Endothelial cell of umbilical vein (primary cell): ENCODE measurements at regions not wholly inside any gene's neighbourhood (a gene's known extent, or its start where the extent isn't known, plus 50 kb on each side); places are given as distances from the start of the nearest gene placed in this dataset.

Source experiments
- BruUV-seq: library from RNA; stranded (reverse); fragments of 400-500 nt; replicated peaks from 2 replicates; lab custom pipeline; 2021; lab: Mats Ljungman, UMichigan
- CTCF ChIA-PET: fragments of 300-600, 350-600 bp; sonication (Branson Sonifier 250); formaldehyde crosslinking; loops from one replicate; lab custom pipeline; 2021; ENCODE audit warnings: antibody characterized with exemption, inconsistent platforms; lab: Charles Lee
- POLR2A ChIA-PET: fragments of 300-600, 350-600 bp; sonication (Branson Sonifier 250); formaldehyde crosslinking; loops from one replicate; lab custom pipeline; 2021; ENCODE audit warnings: antibody characterized with exemption, inconsistent platforms; lab: Charles Lee
- DNase-seq: peaks from one replicate; pipeline ENCODE4 v3.0.0-alpha.2; 2011; ENCODE audit warnings: low read depth, low spot score
- FAIRE-seq: peaks from 2 replicates; lab custom pipeline; 2011; peaks lifted over from hg19 to GRCh38; lab: Jason Lieb, UNC
- H2AFZ ChIP-seq: 2 replicates; pipeline ENCODE4 v1.6.0; 2012; ENCODE audit warnings: low read depth, low read length, control low read depth, inconsistent platforms
- H3K27ac ChIP-seq: 2 replicates; pipeline ENCODE4 v1.5.1; 2011; ENCODE audit warnings: low read depth, mild to moderate bottlenecking, control low read depth, low read length, moderate library complexity; ENCODE audit not compliant: insufficient read depth
- H3K27me3 ChIP-seq, 2 experiments: 2 replicates each; pipeline versions ENCODE4 v1.6.0 to v1.6.1; 2011; ENCODE audit warnings: low read length in 2 of 2, mixed read lengths in 1 of 2; ENCODE audit not compliant: control insufficient read depth in 2 of 2, insufficient read depth in 2 of 2
- H3K36me3 ChIP-seq, 2 experiments: 2 replicates in 1 of 2; 3 replicates in 1 of 2; pipeline ENCODE4 v1.5.1; 2011; ENCODE audit warnings: low read length in 2 of 2, mild to moderate bottlenecking in 1 of 2, moderate library complexity in 1 of 2; ENCODE audit not compliant: control insufficient read depth in 2 of 2, insufficient read depth in 2 of 2; ENCODE audit errors: extremely low read depth in 1 of 2
- H3K4me1 ChIP-seq: 3 replicates; pipeline ENCODE4 v1.5.1; 2011; ENCODE audit warnings: mild to moderate bottlenecking, low read length; ENCODE audit not compliant: control insufficient read depth, insufficient read depth; ENCODE audit errors: extremely low read depth
- H3K4me2 ChIP-seq: 2 replicates; pipeline ENCODE4 v1.6.1; 2011; ENCODE audit warnings: low read length, control low read depth, mixed read lengths; ENCODE audit not compliant: insufficient read depth
- H3K4me3 ChIP-seq, 3 experiments: fragments of 200-600 bp in 1 of 3; sonication (generic), shearing (Covaris generic) in 1 of 3; replicated peaks in 1 of 3; 2 replicates each; pipeline ENCODE4 v1.5.1; 2011 to 2016; ENCODE audit warnings: control low read depth in 3 of 3, low read length in 3 of 3, mild to moderate bottlenecking in 2 of 3, inconsistent platforms in 1 of 3, low read depth in 1 of 3, moderate library complexity in 1 of 3; ENCODE audit not compliant: insufficient read depth in 1 of 3
- H3K79me2 ChIP-seq: 2 replicates; pipeline ENCODE4 v1.6.0; 2012; ENCODE audit warnings: low read length, inconsistent platforms; ENCODE audit not compliant: control insufficient read depth, insufficient read depth
- H3K9ac ChIP-seq: replicated peaks from 2 replicates; pipeline ENCODE3; 2011; ENCODE audit warnings: low read length, control low read depth; ENCODE audit not compliant: insufficient read depth; ENCODE audit errors: extremely low read depth
- H3K9me1 ChIP-seq: replicated peaks from 3 replicates; pipeline ENCODE4 v1.6.0; 2011; ENCODE audit warnings: mild to moderate bottlenecking, low read length; ENCODE audit not compliant: control insufficient read depth, insufficient read depth; ENCODE audit errors: extremely low read depth
- H3K9me3 ChIP-seq: replicated peaks from 2 replicates; pipeline ENCODE4 v1.5.1; 2012; ENCODE audit warnings: low read length, inconsistent platforms; ENCODE audit not compliant: control insufficient read depth, insufficient read depth
- H4K20me1 ChIP-seq: replicated peaks from 2 replicates; pipeline ENCODE3; 2011; ENCODE audit warnings: mild to moderate bottlenecking, low read length; ENCODE audit not compliant: control insufficient read depth, insufficient read depth; ENCODE audit errors: extremely low read depth
- EZH2 ChIP-seq: IDR thresholded peaks from 2 replicates; pipeline ENCODE4 v1.6.1; 2012; ENCODE audit warnings: borderline replicate concordance, low read depth, mild to moderate bottlenecking, moderate library complexity, low read length, inconsistent platforms; ENCODE audit not compliant: severe bottlenecking
- FOS ChIP-seq: IDR thresholded peaks from 2 replicates; pipeline ENCODE4 v1.6.1; 2011; ENCODE audit warnings: mild to moderate bottlenecking, low read length, moderate library complexity, borderline replicate concordance; ENCODE audit not compliant: insufficient read depth
- GATA2 ChIP-seq: IDR thresholded peaks from 2 replicates; pipeline ENCODE4 v1.7.0; 2011; ENCODE audit warnings: low read depth, mild to moderate bottlenecking, moderate library complexity, mixed read lengths, low read length; ENCODE audit not compliant: insufficient read length, insufficient read depth
- JUN ChIP-seq: IDR thresholded peaks from 2 replicates; pipeline ENCODE4 v1.6.1; 2011; ENCODE audit warnings: borderline replicate concordance, low read depth; ENCODE audit not compliant: insufficient read length, insufficient read depth
- MYC ChIP-seq: IDR thresholded peaks from one replicate; pipeline ENCODE4 v1.6.1; 2011; ENCODE audit warnings: mild to moderate bottlenecking, low read depth, low read length
- POLR2A ChIP-seq: IDR thresholded peaks from 2 replicates; pipeline ENCODE4 v1.6.1; 2012; ENCODE audit warnings: low read depth, mild to moderate bottlenecking, control low read depth, low read length
- POLR2AphosphoS5 ChIP-seq: IDR thresholded peaks from 2 replicates; pipeline ENCODE4 v1.6.1; 2012; ENCODE audit warnings: low read depth, mild to moderate bottlenecking, control low read depth, low read length, moderate library complexity; ENCODE audit not compliant: insufficient read depth
- dilution Hi-C: fragments of 300-500 bp; cut with MboI; formaldehyde crosslinking; loops from one replicate; pipeline ENCODE4 v1.15.0; 2019; ENCODE audit warnings: low sequenced_read_pairs; ENCODE audit not compliant: extremely low pct_ligation_motif_present
- intact Hi-C: fragments of 100-400 bp; cut with micrococcal nuclease; formaldehyde crosslinking; loops from one replicate; pipeline ENCODE4 v1.10.0; 2022
- TF ChIP-seq, protein P1 (sequence below): IDR thresholded peaks from 2 replicates; pipeline ENCODE4 v1.6.1; 2011; ENCODE audit not compliant: insufficient read depth, insufficient read length
- TF ChIP-seq, protein P2 (sequence below), 2 donors: IDR thresholded peaks; 1 replicate in 1 of 2; 2 replicates in 1 of 2; pipeline ENCODE4 v1.5.1; 2011; ENCODE audit warnings: low read length in 2 of 2, mild to moderate bottlenecking in 2 of 2, moderate library complexity in 2 of 2, control low read depth in 1 of 2, inconsistent platforms in 1 of 2, low read depth in 1 of 2; ENCODE audit not compliant: insufficient read depth in 1 of 2; ENCODE audit errors: extremely low read depth in 1 of 2

DNA sequence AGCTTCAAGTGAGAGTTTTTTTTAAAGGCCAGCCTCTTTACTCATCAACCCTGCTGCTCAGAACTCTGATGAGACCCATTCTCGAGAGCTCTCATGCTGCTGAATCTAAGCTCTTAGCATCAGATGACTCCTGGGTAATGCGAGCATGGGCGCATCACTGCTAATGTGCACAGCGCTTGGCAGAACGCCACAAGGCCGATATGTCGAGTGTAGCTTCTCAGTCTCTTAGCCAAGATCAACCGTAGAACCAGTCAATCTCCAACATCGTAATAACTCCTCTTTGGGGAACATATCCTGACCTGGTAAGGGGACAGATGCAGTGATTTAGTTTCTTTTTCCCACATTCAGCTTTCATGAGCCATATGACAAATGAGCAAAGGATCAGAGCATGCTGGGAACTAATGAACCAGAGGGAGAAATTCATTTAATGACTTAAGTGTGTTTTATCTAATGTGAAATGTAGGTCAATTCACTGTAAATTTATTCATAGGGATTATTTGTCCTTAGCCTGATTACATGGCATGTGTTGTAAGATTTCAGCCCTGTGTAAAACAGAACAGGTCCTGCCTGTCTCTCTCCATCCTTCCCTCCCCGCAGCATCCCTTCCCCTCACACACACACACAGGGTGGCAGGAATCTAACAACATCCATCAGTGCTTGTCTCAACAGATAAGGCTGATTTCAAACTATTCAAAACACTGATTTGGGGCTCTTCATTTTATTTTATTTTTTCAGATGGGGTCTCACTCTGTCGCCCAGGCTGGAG lies 195.4 kb upstream of the C2CD4B start:
- H3K9me1 ChIP-seq = no peaks in the 10 kb centered on the region
- dilution Hi-C loops = no loop called here
- FAIRE-seq = no peak

More for the DNA sequence above, 195.4 kb upstream of the C2CD4B start:
- TF ChIP-seq JUN (no peak), EZH2 (no peak), FOS (no peak), GATA2 (no peak), MYC (no peak), POLR2AphosphoS5 (no peak), POLR2A (no peak)
- TF ChIP-seq, protein P1, sequence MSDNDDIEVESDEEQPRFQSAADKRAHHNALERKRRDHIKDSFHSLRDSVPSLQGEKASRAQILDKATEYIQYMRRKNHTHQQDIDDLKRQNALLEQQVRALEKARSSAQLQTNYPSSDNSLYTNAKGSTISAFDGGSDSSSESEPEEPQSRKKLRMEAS = no peak
- TF ChIP-seq, protein P2, sequence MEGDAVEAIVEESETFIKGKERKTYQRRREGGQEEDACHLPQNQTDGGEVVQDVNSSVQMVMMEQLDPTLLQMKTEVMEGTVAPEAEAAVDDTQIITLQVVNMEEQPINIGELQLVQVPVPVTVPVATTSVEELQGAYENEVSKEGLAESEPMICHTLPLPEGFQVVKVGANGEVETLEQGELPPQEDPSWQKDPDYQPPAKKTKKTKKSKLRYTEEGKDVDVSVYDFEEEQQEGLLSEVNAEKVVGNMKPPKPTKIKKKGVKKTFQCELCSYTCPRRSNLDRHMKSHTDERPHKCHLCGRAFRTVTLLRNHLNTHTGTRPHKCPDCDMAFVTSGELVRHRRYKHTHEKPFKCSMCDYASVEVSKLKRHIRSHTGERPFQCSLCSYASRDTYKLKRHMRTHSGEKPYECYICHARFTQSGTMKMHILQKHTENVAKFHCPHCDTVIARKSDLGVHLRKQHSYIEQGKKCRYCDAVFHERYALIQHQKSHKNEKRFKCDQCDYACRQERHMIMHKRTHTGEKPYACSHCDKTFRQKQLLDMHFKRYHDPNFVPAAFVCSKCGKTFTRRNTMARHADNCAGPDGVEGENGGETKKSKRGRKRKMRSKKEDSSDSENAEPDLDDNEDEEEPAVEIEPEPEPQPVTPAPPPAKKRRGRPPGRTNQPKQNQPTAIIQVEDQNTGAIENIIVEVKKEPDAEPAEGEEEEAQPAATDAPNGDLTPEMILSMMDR (IDR thresholded peaks at IDR 0.05; ENCODE audit: extremely low read depth in 1 of 2, insufficient read depth in 1 of 2, low read depth in 1 of 2, low read length in 2 of 2) = no peak
- Histone ChIP-seq H3K27me3 (no peaks in the 10 kb centered on the region), H3K9ac (no peak overlapping the region), H3K79me2 (no peaks in the 10 kb centered on the region), H4K20me1 (no peaks in the 10 kb centered on the region), H3K4me1 (no peaks in the 10 kb centered on the region), H3K27ac (no peak overlapping the region), H2AFZ (no peak overlapping the region), H3K36me3 (no peaks in the 10 kb centered on the region), H3K9me3 (no peaks in the 10 kb centered on the region), H3K4me3 (no peak overlapping the region), H3K4me2 (no peak overlapping the region)
- DNase-seq = no peak
- no TSS peak for BruUV-seq
- intact Hi-C loops = no loop called here
- POLR2A ChIA-PET = no interaction called here
- CTCF ChIA-PET = interaction anchor here (1.3 kb wide), 1 partner anchor 16 kb away, joined by 4 read pairs; no protein-coding TSS in a partner anchor
